OCI-LY3 (cell line): ENCODE measurements at regions not wholly inside any gene's neighbourhood (a gene's known extent, or its start where the extent isn't known, plus 50 kb on each side); places are given as distances from the start of the nearest gene placed in this dataset.

Experiments used
- CTCF ChIP-seq: fragments of 200-600, 300-600 bp; sonication (generic); IDR thresholded peaks from 2 replicates; pipeline ENCODE4 v1.5.1; 2014; ENCODE audit warnings: antibody characterized with exemption, low read length, low read depth
- EZH2phosphoT487 ChIP-seq: fragments of 200-600 bp; shearing (Covaris generic); IDR thresholded peaks from 2 replicates; pipeline ENCODE4 v1.6.1; 2018; ENCODE audit warnings: antibody characterized with exemption, mixed run types, low read depth

- TF ChIP-seq CTCF (no peak), EZH2phosphoT487 (no peak)
Observed at GRCh38 chr10:47167591-47167990, 132.4 kb upstream of the GDF10 start.
